K562 (cell line): ENCODE measurements at regions not wholly inside any gene's neighbourhood (a gene's known extent, or its start where the extent isn't known, plus 50 kb on each side); places are given as distances from the start of the nearest gene placed in this dataset.

ENCODE experiments used
- POLR2A ChIP-seq: fragments of 450-650 bp; conservative IDR thresholded peaks from 2 replicates; pipeline ENCODE4 v1.6.1; 2016
- POLR2AphosphoS5 ChIP-seq: IDR thresholded peaks from 2 replicates; pipeline ENCODE4 v1.6.1; 2011; ENCODE audit warnings: mild to moderate bottlenecking, low read depth, low read length, moderate library complexity; ENCODE audit not compliant: control insufficient read depth, insufficient read depth
- RAD21 ChIP-seq, 2 experiments: fragments of 250-450 bp in 1 of 2; fragments of 450-650 bp in 1 of 2; sonication (Bioruptor Pico) in 1 of 2; formaldehyde crosslinking in 1 of 2; IDR thresholded peaks in 1 of 2; conservative IDR thresholded peaks in 1 of 2; 2 replicates each; pipeline versions ENCODE4 v1.4.0 to v1.8.0; 2020 to 2022; ENCODE audit warnings: mild to moderate bottlenecking in 2 of 2, moderate library complexity in 1 of 2
- RCOR1 ChIP-seq, 2 experiments: IDR thresholded peaks; 2 replicates each; pipeline ENCODE4 v1.6.1; 2012; ENCODE audit warnings: low read depth in 2 of 2, low read length in 2 of 2, borderline replicate concordance in 1 of 2, improper control_type of control experiment in 1 of 2
- RHOXF2B ChIP-seq: fragments of 250-450 bp; sonication (Bioruptor Pico); conservative IDR thresholded peaks from 2 replicates; pipeline ENCODE4 v1.5.1; 2021
- ZC3H4 ChIP-seq: sonication (generic); formaldehyde crosslinking; IDR thresholded peaks from 2 replicates; pipeline ENCODE4 v1.9.0; 2021; ENCODE audit warnings: missing genetic modification reagents, borderline replicate concordance
- TF ChIP-seq, protein P1 (sequence below): fragments of 250-450 bp; sonication (Bioruptor Pico); IDR thresholded peaks from 2 replicates; pipeline ENCODE4 v1.4.0; 2020; ENCODE audit warnings: borderline replicate concordance

DNA sequence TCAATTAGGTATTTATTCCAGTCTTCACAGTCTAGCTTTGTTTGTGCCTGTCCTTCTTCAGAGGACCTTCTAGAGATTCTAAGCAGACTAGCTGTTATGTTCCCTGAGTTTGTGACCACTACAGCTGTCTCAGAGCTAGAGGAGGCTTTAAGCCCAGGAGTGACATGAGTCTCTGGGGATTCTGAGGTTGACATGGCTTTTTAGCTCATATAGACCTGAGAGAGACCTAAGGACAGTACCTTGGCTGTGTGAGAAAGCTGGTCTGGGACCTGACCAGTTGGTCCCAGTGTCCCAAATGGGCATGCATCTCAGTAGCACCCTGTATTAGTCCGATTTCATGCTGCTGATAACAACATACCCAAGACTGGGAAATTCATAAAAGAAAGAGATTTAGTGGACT, 330.2 kb downstream of the DIPK2A start:
- TF ChIP-seq, protein P1, sequence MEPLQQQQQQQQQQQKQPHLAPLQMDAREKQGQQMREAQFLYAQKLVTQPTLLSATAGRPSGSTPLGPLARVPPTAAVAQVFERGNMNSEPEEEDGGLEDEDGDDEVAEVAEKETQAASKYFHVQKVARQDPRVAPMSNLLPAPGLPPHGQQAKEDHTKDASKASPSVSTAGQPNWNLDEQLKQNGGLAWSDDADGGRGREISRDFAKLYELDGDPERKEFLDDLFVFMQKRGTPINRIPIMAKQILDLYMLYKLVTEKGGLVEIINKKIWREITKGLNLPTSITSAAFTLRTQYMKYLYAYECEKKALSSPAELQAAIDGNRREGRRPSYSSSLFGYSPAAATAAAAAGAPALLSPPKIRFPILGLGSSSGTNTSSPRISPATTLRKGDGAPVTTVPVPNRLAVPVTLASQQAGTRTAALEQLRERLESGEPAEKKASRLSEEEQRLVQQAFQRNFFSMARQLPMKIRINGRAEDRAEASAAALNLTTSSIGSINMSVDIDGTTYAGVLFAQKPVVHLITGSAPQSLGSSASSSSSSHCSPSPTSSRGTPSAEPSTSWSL (CRISPR knock-in tag), result no peak
- TF ChIP-seq ZC3H4 (CRISPR knock-in tag) (no peak), RCOR1 (IDR thresholded peaks at IDR 0.05; ENCODE audit: borderline replicate concordance in 1 of 2, low read depth in 2 of 2, low read length in 2 of 2) (no peak), RHOXF2B (CRISPR knock-in tag) (no peak), POLR2AphosphoS5 (no peak), POLR2A (no peak), RAD21 (CRISPR knock-in tag; conservative IDR thresholded peaks at IDR 0.05 in 1 of 2, IDR thresholded peaks at IDR 0.05 in 1 of 2) (no peak)
